HEK293 (cell line): ENCODE measurements at regions not wholly inside any gene's neighbourhood (a gene's known extent, or its start where the extent isn't known, plus 50 kb on each side); places are given as distances from the start of the nearest gene placed in this dataset.

Experiments used
- CTCF ChIA-PET: fragments of 350-600 bp; formaldehyde crosslinking; extraction: SDS; loops from one replicate; lab custom pipeline; 2021; ENCODE audit warnings: antibody characterized with exemption; lab: Yijun Ruan, JAX
- POLR2A ChIA-PET: fragments of 300-600 bp; formaldehyde crosslinking; extraction: SDS; loops from one replicate; lab custom pipeline; 2020; ENCODE audit warnings: antibody characterized with exemption, inconsistent platforms; lab: Yijun Ruan, JAX
- H3K27ac ChIP-seq: fragments of 200-500 bp; sonication (Bioruptor generic); 2 replicates; pipeline ENCODE4 v1.5.1; 2014; ENCODE audit warnings: low read depth, low read length, control low read depth, inconsistent platforms; ENCODE audit errors: extremely low read depth
- H3K36me3 ChIP-seq, 2 experiments: fragments of 200-500 bp in 1 of 2; sonication (Bioruptor generic) in 1 of 2; 1 replicate in 1 of 2; 2 replicates in 1 of 2; pipeline ENCODE4 v1.5.1; 2014 to 2017; ENCODE audit warnings: inconsistent platforms in 2 of 2, low read length in 2 of 2; ENCODE audit not compliant: control insufficient read depth in 2 of 2, insufficient read depth in 1 of 2
- H3K4me1 ChIP-seq: fragments of 200-500 bp; sonication (Bioruptor generic); 2 replicates; pipeline ENCODE4 v1.5.1; 2014; ENCODE audit warnings: mild to moderate bottlenecking, low read length, inconsistent platforms; ENCODE audit not compliant: control insufficient read depth, insufficient read depth
- H3K4me3 ChIP-seq: 2 replicates; pipeline ENCODE4 v1.5.1; 2011; ENCODE audit warnings: low read depth, mild to moderate bottlenecking, control low read depth, low read length, moderate library complexity
- H3K9me3 ChIP-seq: fragments of 200-500 bp; sonication (Bioruptor generic); 2 replicates; pipeline ENCODE4 v1.5.1; 2014; ENCODE audit warnings: low read depth, low read length, inconsistent platforms; ENCODE audit not compliant: control insufficient read depth, insufficient read depth
- BCL11A ChIP-seq: fragments of 450-650 bp; formaldehyde crosslinking; IDR thresholded peaks from 2 replicates; pipeline ENCODE4 v1.5.1; 2016; ENCODE audit warnings: low read depth, missing biosample characterization, missing genetic modification characterization
- GLIS1 ChIP-seq: fragments of 450-650 bp; formaldehyde crosslinking; IDR thresholded peaks from 2 replicates; pipeline ENCODE4 v1.5.1; 2016; ENCODE audit warnings: missing biosample characterization, missing genetic modification characterization
- OSR2 ChIP-seq: fragments of 450-650 bp; formaldehyde crosslinking; IDR thresholded peaks from 2 replicates; pipeline ENCODE4 v1.5.1; 2016; ENCODE audit warnings: missing biosample characterization, missing genetic modification characterization
- SP3 ChIP-seq: fragments of 450-650 bp; formaldehyde crosslinking; IDR thresholded peaks from 2 replicates; pipeline ENCODE4 v1.5.1; 2016; ENCODE audit warnings: missing biosample characterization, missing genetic modification characterization
- ZBTB17 ChIP-seq: fragments of 450-650 bp; formaldehyde crosslinking; IDR thresholded peaks from 2 replicates; pipeline ENCODE4 v1.5.1; 2016; ENCODE audit warnings: missing biosample characterization, missing genetic modification characterization
- ZBTB8A ChIP-seq: fragments of 450-650 bp; formaldehyde crosslinking; IDR thresholded peaks from 2 replicates; pipeline ENCODE4 v1.5.1; 2016; ENCODE audit warnings: missing biosample characterization, missing genetic modification characterization
- ZEB2 ChIP-seq: fragments of 450-650 bp; formaldehyde crosslinking; IDR thresholded peaks from 2 replicates; pipeline ENCODE4 v1.5.1; 2016; ENCODE audit warnings: missing biosample characterization, missing genetic modification characterization
- ZFP3 ChIP-seq: fragments of 450-650 bp; formaldehyde crosslinking; IDR thresholded peaks from 2 replicates; pipeline ENCODE4 v1.5.1; 2016; ENCODE audit warnings: low read depth, missing biosample characterization, missing genetic modification characterization
- ZNF16 ChIP-seq: fragments of 450-650 bp; formaldehyde crosslinking; IDR thresholded peaks from 2 replicates; pipeline ENCODE4 v1.5.1; 2016; ENCODE audit warnings: low read depth, missing biosample characterization, missing genetic modification characterization
- ZNF175 ChIP-seq: fragments of 450-650 bp; formaldehyde crosslinking; IDR thresholded peaks from 2 replicates; pipeline ENCODE4 v1.5.1; 2016; ENCODE audit warnings: missing biosample characterization, missing genetic modification characterization
- ZNF266 ChIP-seq: fragments of 450-650 bp; formaldehyde crosslinking; IDR thresholded peaks from 2 replicates; pipeline ENCODE4 v1.5.1; 2016; ENCODE audit warnings: missing biosample characterization, missing genetic modification characterization, low read depth
- ZNF292 ChIP-seq: fragments of 450-650 bp; formaldehyde crosslinking; IDR thresholded peaks from 2 replicates; pipeline ENCODE4 v1.5.1; 2016; ENCODE audit warnings: low read depth, missing biosample characterization, missing genetic modification characterization, borderline replicate concordance
- ZNF391 ChIP-seq: fragments of 450-650 bp; formaldehyde crosslinking; IDR thresholded peaks from 2 replicates; pipeline ENCODE4 v1.5.1; 2016; ENCODE audit warnings: low read depth, missing biosample characterization, missing genetic modification characterization, borderline replicate concordance
- ZNF473 ChIP-seq: fragments of 450-650 bp; formaldehyde crosslinking; IDR thresholded peaks from 2 replicates; pipeline ENCODE4 v1.5.1; 2017; ENCODE audit warnings: missing biosample characterization, missing genetic modification characterization
- ZNF544 ChIP-seq: fragments of 450-650 bp; formaldehyde crosslinking; IDR thresholded peaks from 2 replicates; pipeline ENCODE4 v1.5.0; 2017; ENCODE audit warnings: missing biosample characterization, missing genetic modification characterization
- ZNF626 ChIP-seq: fragments of 450-650 bp; sonication (Bioruptor Pico); formaldehyde crosslinking; IDR thresholded peaks from 2 replicates; pipeline ENCODE4 v1.5.1; 2018; ENCODE audit warnings: missing biosample characterization, missing genetic modification characterization, inconsistent platforms
- ZNF660 ChIP-seq: fragments of 450-650 bp; IDR thresholded peaks from 2 replicates; pipeline ENCODE4 v1.5.1; 2018; ENCODE audit warnings: missing biosample characterization, mild to moderate bottlenecking, missing genetic modification characterization
- ZNF707 ChIP-seq: fragments of 450-650 bp; formaldehyde crosslinking; IDR thresholded peaks from 2 replicates; pipeline ENCODE4 v1.5.1; 2016; ENCODE audit warnings: missing biosample characterization, missing genetic modification characterization
- ZSCAN30 ChIP-seq: fragments of 450-650 bp; IDR thresholded peaks from 2 replicates; pipeline ENCODE4 v1.5.1; 2018; ENCODE audit warnings: missing biosample characterization, mild to moderate bottlenecking, missing genetic modification characterization, moderate library complexity
- TF ChIP-seq, protein P1 (sequence below): fragments of 450-650 bp; formaldehyde crosslinking; IDR thresholded peaks from 2 replicates; pipeline ENCODE4 v1.5.1; 2016; ENCODE audit warnings: missing biosample characterization, missing genetic modification characterization
- TF ChIP-seq, protein P2 (sequence below): fragments of 450-650 bp; formaldehyde crosslinking; IDR thresholded peaks from 2 replicates; pipeline ENCODE4 v1.5.1; 2016; ENCODE audit warnings: missing biosample characterization, missing genetic modification characterization
- TF ChIP-seq, protein P3 (sequence below): fragments of 450-650 bp; formaldehyde crosslinking; IDR thresholded peaks from 2 replicates; pipeline ENCODE4 v1.5.1; 2016; ENCODE audit warnings: missing biosample characterization, missing genetic modification characterization, low read depth
- TF ChIP-seq, protein P4 (sequence below): fragments of 450-650 bp; formaldehyde crosslinking; IDR thresholded peaks from 2 replicates; pipeline ENCODE4 v1.5.1; 2016; ENCODE audit warnings: missing biosample characterization, missing genetic modification characterization
- TF ChIP-seq, protein P5 (sequence below): fragments of 450-650 bp; formaldehyde crosslinking; IDR thresholded peaks from 2 replicates; pipeline ENCODE4 v1.5.1; 2017; ENCODE audit warnings: missing biosample characterization, missing genetic modification characterization
- TF ChIP-seq, protein P6 (sequence below): fragments of 450-650 bp; formaldehyde crosslinking; IDR thresholded peaks from 2 replicates; pipeline ENCODE4 v1.5.1; 2016; ENCODE audit warnings: missing biosample characterization, missing genetic modification characterization
- TF ChIP-seq, protein P7 (sequence below): fragments of 450-650 bp; formaldehyde crosslinking; IDR thresholded peaks from 2 replicates; pipeline ENCODE4 v1.5.1; 2016; ENCODE audit warnings: missing biosample characterization, missing genetic modification characterization
- TF ChIP-seq, protein P8 (sequence below): fragments of 450-650 bp; formaldehyde crosslinking; IDR thresholded peaks from 2 replicates; pipeline ENCODE4 v1.5.1; 2016; ENCODE audit warnings: missing biosample characterization, missing genetic modification characterization

DNA sequence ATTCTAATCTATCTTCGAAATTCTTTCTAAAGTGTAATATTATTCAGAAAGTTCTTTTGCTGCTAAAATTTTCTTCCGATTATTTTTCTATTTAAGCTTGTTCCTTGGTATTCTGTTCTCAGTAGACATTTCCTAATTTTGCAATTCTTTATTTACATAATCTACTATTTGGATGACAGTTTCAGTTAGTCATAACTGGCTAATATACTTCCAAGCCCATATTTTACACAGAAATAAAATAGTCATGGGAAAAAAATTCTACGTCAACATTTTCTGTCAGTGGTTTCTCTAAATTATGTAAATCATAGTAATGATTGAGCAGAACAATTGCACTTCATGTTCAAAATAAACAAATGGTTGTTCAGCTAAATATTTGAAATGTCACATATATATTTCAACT lies 178.0 kb upstream of the ANKRD50 start (continued):
- TF ChIP-seq, protein P1, sequence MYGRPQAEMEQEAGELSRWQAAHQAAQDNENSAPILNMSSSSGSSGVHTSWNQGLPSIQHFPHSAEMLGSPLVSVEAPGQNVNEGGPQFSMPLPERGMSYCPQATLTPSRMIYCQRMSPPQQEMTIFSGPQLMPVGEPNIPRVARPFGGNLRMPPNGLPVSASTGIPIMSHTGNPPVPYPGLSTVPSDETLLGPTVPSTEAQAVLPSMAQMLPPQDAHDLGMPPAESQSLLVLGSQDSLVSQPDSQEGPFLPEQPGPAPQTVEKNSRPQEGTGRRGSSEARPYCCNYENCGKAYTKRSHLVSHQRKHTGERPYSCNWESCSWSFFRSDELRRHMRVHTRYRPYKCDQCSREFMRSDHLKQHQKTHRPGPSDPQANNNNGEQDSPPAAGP: no peak
- TF ChIP-seq, protein P2, sequence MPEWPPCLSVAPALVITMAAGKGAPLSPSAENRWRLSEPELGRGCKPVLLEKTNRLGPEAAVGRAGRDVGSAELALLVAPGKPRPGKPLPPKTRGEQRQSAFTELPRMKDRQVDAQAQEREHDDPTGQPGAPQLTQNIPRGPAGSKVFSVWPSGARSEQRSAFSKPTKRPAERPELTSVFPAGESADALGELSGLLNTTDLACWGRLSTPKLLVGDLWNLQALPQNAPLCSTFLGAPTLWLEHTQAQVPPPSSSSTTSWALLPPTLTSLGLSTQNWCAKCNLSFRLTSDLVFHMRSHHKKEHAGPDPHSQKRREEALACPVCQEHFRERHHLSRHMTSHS (tag by site-specific recombination): no peak
- TF ChIP-seq, protein P3, sequence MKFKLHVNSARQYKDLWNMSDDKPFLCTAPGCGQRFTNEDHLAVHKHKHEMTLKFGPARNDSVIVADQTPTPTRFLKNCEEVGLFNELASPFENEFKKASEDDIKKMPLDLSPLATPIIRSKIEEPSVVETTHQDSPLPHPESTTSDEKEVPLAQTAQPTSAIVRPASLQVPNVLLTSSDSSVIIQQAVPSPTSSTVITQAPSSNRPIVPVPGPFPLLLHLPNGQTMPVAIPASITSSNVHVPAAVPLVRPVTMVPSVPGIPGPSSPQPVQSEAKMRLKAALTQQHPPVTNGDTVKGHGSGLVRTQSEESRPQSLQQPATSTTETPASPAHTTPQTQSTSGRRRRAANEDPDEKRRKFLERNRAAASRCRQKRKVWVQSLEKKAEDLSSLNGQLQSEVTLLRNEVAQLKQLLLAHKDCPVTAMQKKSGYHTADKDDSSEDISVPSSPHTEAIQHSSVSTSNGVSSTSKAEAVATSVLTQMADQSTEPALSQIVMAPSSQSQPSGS (tag by site-specific recombination): no peak

DNA sequence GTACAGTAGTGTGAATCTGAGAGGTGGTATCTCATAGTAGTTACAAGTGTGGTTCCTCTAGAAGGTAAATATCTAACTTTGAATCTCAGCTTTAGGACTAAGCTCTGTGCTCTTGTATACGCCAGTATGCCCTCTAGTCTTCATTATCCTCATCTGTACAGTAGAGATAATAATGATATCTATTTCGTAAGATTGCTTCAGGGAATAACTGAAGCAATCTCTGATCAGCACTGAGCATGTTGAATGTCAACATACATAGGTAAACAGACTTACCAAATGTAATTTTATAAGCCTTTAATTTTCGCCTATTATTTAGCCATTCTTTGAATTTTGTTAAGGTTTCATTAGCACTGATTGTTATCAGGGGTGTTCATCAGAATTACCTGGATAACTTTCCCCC lies 175.2 kb upstream of the ANKRD50 start:
- POLR2A ChIA-PET: no interaction called here

DNA sequence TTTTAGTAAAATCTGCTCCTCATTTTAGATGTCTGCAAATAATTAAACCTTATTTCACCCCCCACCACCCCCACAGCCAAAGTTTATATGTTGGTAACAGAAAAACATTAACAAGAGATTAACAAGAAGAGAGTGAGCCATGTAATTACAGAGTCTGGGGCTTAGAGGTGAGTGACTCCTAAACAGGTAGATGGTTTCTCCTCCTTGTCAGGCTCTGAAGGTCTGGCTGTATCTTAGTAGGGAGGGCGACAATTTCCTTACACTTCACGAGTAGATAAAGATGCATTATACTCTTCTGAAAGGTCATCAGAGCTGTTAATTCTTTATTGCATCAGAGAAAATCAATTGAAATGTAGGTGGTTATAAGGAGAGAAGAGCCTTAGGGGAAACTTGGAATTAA lies 171.8 kb upstream of the ANKRD50 start:
- H3K9me3 ChIP-seq: no peaks in the 10 kb centered on the region
- no peak overlapping the region for H3K27ac ChIP-seq
- CTCF ChIA-PET: no interaction called here
- no peak overlapping the region for H3K4me3 ChIP-seq
- H3K4me1 ChIP-seq: no peaks in the 10 kb centered on the region
- POLR2A ChIA-PET: no interaction called here
- no peaks in the 10 kb centered on the region for H3K36me3 ChIP-seq
- no peak for TF ChIP-seq ZEB2 (tag by site-specific recombination)
- no peak for TF ChIP-seq ZNF16 (tag by site-specific recombination)
- TF ChIP-seq, protein P4, sequence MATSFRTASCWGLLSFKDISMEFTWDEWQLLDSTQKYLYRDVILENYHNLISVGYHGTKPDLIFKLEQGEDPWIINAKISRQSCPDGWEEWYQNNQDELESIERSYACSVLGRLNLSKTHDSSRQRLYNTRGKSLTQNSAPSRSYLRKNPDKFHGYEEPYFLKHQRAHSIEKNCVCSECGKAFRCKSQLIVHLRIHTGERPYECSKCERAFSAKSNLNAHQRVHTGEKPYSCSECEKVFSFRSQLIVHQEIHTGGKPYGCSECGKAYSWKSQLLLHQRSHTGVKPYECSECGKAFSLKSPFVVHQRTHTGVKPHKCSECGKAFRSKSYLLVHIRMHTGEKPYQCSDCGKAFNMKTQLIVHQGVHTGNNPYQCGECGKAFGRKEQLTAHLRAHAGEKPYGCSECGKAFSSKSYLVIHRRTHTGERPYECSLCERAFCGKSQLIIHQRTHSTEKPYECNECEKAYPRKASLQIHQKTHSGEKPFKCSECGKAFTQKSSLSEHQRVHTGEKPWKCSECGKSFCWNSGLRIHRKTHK: no peak
- TF ChIP-seq OSR2: no peak
- no peak for TF ChIP-seq GLIS1
- TF ChIP-seq, protein P3 (tag by site-specific recombination): no peak
- TF ChIP-seq ZFP3: no peak
- TF ChIP-seq, protein P5, sequence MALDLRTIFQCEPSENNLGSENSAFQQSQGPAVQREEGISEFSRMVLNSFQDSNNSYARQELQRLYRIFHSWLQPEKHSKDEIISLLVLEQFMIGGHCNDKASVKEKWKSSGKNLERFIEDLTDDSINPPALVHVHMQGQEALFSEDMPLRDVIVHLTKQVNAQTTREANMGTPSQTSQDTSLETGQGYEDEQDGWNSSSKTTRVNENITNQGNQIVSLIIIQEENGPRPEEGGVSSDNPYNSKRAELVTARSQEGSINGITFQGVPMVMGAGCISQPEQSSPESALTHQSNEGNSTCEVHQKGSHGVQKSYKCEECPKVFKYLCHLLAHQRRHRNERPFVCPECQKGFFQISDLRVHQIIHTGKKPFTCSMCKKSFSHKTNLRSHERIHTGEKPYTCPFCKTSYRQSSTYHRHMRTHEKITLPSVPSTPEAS (tag by site-specific recombination): no peak
- TF ChIP-seq ZNF473 (tag by site-specific recombination): no peak
- no peak for TF ChIP-seq ZNF292
- TF ChIP-seq BCL11A: no peak
- no peak for TF ChIP-seq ZNF544 (tag by site-specific recombination)
- no peak for TF ChIP-seq ZNF266 (tag by site-specific recombination)

More for the DNA sequence above, 175.2 kb upstream of the ANKRD50 start:
- TF ChIP-seq ZSCAN30 (tag by site-specific recombination) (no peak), ZBTB17 (tag by site-specific recombination) (no peak), ZBTB8A (tag by site-specific recombination) (no peak), ZNF391 (tag by site-specific recombination) (no peak), ZNF660 (tag by site-specific recombination) (no peak), SP3 (tag by site-specific recombination) (no peak), ZNF707 (no peak), ZNF626 (tag by site-specific recombination) (no peak), ZNF175 (tag by site-specific recombination) (no peak)
- TF ChIP-seq, protein P6, sequence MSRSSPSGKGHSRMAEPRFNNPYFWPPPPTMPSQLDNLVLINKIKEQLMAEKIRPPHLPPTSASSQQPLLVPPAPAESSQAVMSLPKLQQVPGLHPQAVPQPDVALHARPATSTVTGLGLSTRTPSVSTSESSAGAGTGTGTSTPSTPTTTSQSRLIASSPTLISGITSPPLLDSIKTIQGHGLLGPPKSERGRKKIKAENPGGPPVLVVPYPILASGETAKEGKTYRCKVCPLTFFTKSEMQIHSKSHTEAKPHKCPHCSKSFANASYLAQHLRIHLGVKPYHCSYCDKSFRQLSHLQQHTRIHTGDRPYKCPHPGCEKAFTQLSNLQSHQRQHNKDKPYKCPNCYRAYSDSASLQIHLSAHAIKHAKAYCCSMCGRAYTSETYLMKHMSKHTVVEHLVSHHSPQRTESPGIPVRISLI (tag by site-specific recombination): no peak
- TF ChIP-seq, protein P7, sequence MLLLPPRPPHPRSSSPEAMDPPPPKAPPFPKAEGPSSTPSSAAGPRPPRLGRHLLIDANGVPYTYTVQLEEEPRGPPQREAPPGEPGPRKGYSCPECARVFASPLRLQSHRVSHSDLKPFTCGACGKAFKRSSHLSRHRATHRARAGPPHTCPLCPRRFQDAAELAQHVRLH (tag by site-specific recombination): no peak
- TF ChIP-seq, protein P8, sequence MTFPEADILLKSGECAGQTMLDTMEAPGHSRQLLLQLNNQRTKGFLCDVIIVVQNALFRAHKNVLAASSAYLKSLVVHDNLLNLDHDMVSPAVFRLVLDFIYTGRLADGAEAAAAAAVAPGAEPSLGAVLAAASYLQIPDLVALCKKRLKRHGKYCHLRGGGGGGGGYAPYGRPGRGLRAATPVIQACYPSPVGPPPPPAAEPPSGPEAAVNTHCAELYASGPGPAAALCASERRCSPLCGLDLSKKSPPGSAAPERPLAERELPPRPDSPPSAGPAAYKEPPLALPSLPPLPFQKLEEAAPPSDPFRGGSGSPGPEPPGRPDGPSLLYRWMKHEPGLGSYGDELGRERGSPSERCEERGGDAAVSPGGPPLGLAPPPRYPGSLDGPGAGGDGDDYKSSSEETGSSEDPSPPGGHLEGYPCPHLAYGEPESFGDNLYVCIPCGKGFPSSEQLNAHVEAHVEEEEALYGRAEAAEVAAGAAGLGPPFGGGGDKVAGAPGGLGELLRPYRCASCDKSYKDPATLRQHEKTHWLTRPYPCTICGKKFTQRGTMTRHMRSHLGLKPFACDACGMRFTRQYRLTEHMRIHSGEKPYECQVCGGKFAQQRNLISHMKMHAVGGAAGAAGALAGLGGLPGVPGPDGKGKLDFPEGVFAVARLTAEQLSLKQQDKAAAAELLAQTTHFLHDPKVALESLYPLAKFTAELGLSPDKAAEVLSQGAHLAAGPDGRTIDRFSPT (tag by site-specific recombination): no peak
- Histone ChIP-seq H3K9me3 (no peaks in the 10 kb centered on the region), H3K36me3 (no peaks in the 10 kb centered on the region), H3K27ac (no peak overlapping the region), H3K4me3 (no peak overlapping the region), H3K4me1 (no peaks in the 10 kb centered on the region)
- CTCF ChIA-PET: no interaction called here
